ENCODE measurements at regions not wholly inside any gene's neighbourhood (a gene's known extent, or its start where the extent isn't known, plus 50 kb on each side); places are given as distances from the start of the nearest gene placed in this dataset.

- no peak overlapping the region for H3K27ac ChIP-seq
- no peak overlapping the region for H3K4me3 ChIP-seq
- H3K27me3 ChIP-seq: no peaks in the 10 kb centered on the region
- no peak for TF ChIP-seq CTCF (IDR thresholded peaks at IDR 0.05)
- TF ChIP-seq POLR2A (IDR thresholded peaks at IDR 0.05): no peak
- no peak for TF ChIP-seq POLR2AphosphoS5 (IDR thresholded peaks at IDR 0.05)
- no peak for TF ChIP-seq EP300 (IDR thresholded peaks at IDR 0.05)
- ATAC-seq: no peak
- H3K9me3 ChIP-seq: no peaks in the 10 kb centered on the region
- H3K4me1 ChIP-seq: peaks cover 0 to 21% (median 7%) of the 10 kb centered on the region in 3 donors
- WGBS, 2 donors (ENCODE audit: low coverage in 1 of 2): 50 to 59% methylated on average over 5 to 7 of the region's 7 CpGs
- H3K36me3 ChIP-seq: no peaks in the 10 kb centered on the region
Measured at GRCh38 chr13:59480396-59481259, 683.1 kb downstream of the DIAPH3 start.

- Histone ChIP-seq H3K4me3 (no peak overlapping the region), H3K9me3 (no peaks in the 10 kb centered on the region), H3K4me1 (peaks cover 0 to 21% (median 7%) of the 10 kb centered on the region in 3 donors), H3K36me3 (no peaks in the 10 kb centered on the region), H3K27ac (peak overlapping the region in 2 of 4 donors; percentile 20 to 21), H3K27me3 (no peaks in the 10 kb centered on the region)
- ATAC-seq: no peak
- 15 to 30% methylated on average over 4 to 5 of the region's 5 CpGs for WGBS, 2 donors (ENCODE audit: low coverage in 1 of 2)
- TF ChIP-seq EP300 (IDR thresholded peaks at IDR 0.05) (no peak), POLR2AphosphoS5 (IDR thresholded peaks at IDR 0.05) (peak; percentile 7)
Measured at GRCh38 chr13:59483501-59484145, 680.1 kb downstream of the DIAPH3 start.

GRCh38 chr13:59487883-59488282 is 675.8 kb downstream of the DIAPH3 start:
- H3K27me3 ChIP-seq: no peaks in the 10 kb centered on the region

GRCh38 chr13:59488436-59488835 is 675.3 kb downstream of the DIAPH3 start:
- H3K27ac ChIP-seq: no peak overlapping the region
- ATAC-seq: no peak
- H3K36me3 ChIP-seq: no peaks in the 10 kb centered on the region
- no peaks in the 10 kb centered on the region for H3K27me3 ChIP-seq
- peaks cover 0 to 10% (median 6%) of the 10 kb centered on the region in 3 donors for H3K4me1 ChIP-seq
- TF ChIP-seq CTCF (IDR thresholded peaks at IDR 0.05) (no peak), POLR2A (IDR thresholded peaks at IDR 0.05) (no peak), EP300 (IDR thresholded peaks at IDR 0.05) (no peak), POLR2AphosphoS5 (IDR thresholded peaks at IDR 0.05) (no peak)
- no peaks in the 10 kb centered on the region for H3K9me3 ChIP-seq
- no peak overlapping the region for H3K4me3 ChIP-seq
- WGBS, 2 donors (ENCODE audit: low coverage in 1 of 2): 53 to 75% methylated on average over 2 of the region's 2 CpGs

More at GRCh38 chr13:59487883-59488282, 675.8 kb downstream of the DIAPH3 start:
- H3K36me3 ChIP-seq: no peaks in the 10 kb centered on the region
- H3K9me3 ChIP-seq: no peaks in the 10 kb centered on the region
- H3K4me1 ChIP-seq: peaks cover 0 to 14% (median 7%) of the 10 kb centered on the region in 3 donors
- H3K4me3 ChIP-seq: no peak overlapping the region
- 67 to 80% methylated on average over 2 to 3 of the region's 3 CpGs for WGBS, 2 donors (ENCODE audit: low coverage in 1 of 2)
- no peak for TF ChIP-seq EP300 (IDR thresholded peaks at IDR 0.05)
- TF ChIP-seq POLR2A (IDR thresholded peaks at IDR 0.05): no peak
- no peak overlapping the region for H3K27ac ChIP-seq
- ATAC-seq: no peak

- H3K9me3 ChIP-seq: no peaks in the 10 kb centered on the region
- TF ChIP-seq POLR2AphosphoS5 (IDR thresholded peaks at IDR 0.05): no peak
- no peak for TF ChIP-seq POLR2A (IDR thresholded peaks at IDR 0.05)
- no peak for TF ChIP-seq EP300 (IDR thresholded peaks at IDR 0.05)
- TF ChIP-seq CTCF (IDR thresholded peaks at IDR 0.05): no peak
- no peak overlapping the region for H3K27ac ChIP-seq
- no peak overlapping the region for H3K4me3 ChIP-seq
- no peaks in the 10 kb centered on the region for H3K36me3 ChIP-seq
- 73 to 88% methylated on average over 1 of the region's 1 CpG for WGBS, 2 donors (ENCODE audit: low coverage in 1 of 2)
- ATAC-seq: no peak
- peaks cover 0 to 23% (median 7%) of the 10 kb centered on the region in 3 donors for H3K4me1 ChIP-seq
- no peaks in the 10 kb centered on the region for H3K27me3 ChIP-seq
Measured at GRCh38 chr13:59490651-59491050, 673.1 kb downstream of the DIAPH3 start.

Measured in gastroesophageal sphincter (tissue), 4 donors.